Fibroblast of gingiva (primary cell): ENCODE measurements at regions not wholly inside any gene's neighbourhood (a gene's known extent, or its start where the extent isn't known, plus 50 kb on each side); places are given as distances from the start of the nearest gene placed in this dataset.

Experiments
- DNase-seq: peaks from one replicate; pipeline ENCODE4 v3.0.0-alpha.2; 2011; ENCODE audit warnings: low read depth

GRCh38 chr6:55642366-55642765 is 63.4 kb upstream of the HMGCLL1 start:
- no peak for DNase-seq

GRCh38 chr6:55636406-55637102 is 57.6 kb upstream of the HMGCLL1 start:
- peak; percentile 63 for DNase-seq

GRCh38 chr6:55633471-55633870 is 54.5 kb upstream of the HMGCLL1 start:
- no peak for DNase-seq

GRCh38 chr6:55632953-55633352 is 54.0 kb upstream of the HMGCLL1 start:
- DNase-seq, result no peak
